Smooth muscle cell (in vitro differentiated cells): ENCODE measurements at regions not wholly inside any gene's neighbourhood (a gene's known extent, or its start where the extent isn't known, plus 50 kb on each side); places are given as distances from the start of the nearest gene placed in this dataset.

Experiments used
- DNase-seq: peaks from one replicate; lab custom pipeline; 2025; ENCODE audit not compliant: unreplicated experiment; lab: John Stamatoyannopoulos, UW
- H2AFZ ChIP-seq: fragments of 200-600 bp; sonication (generic); 2 replicates; pipeline ENCODE4 v1.6.0; 2016; ENCODE audit warnings: antibody characterized with exemption, low read depth, mild to moderate bottlenecking
- H3F3A ChIP-seq: fragments of 200-600 bp; sonication (generic); 2 replicates; pipeline ENCODE4 v1.6.0; 2017; ENCODE audit warnings: antibody characterized with exemption, low read depth
- H3K27ac ChIP-seq: fragments of 200-600 bp; sonication (generic); 2 replicates; pipeline ENCODE4 v1.5.1; 2016; ENCODE audit warnings: low read depth, mild to moderate bottlenecking
- H3K27me3 ChIP-seq: fragments of 200-600 bp; sonication (generic); 2 replicates; pipeline ENCODE4 v1.6.1; 2016; ENCODE audit warnings: low read depth, mild to moderate bottlenecking
- H3K36me3 ChIP-seq: fragments of 200-600 bp; sonication (generic); 2 replicates; pipeline ENCODE4 v1.5.1; 2016; ENCODE audit warnings: low read depth
- H3K4me1 ChIP-seq: fragments of 200-600 bp; sonication (generic); 2 replicates; pipeline ENCODE4 v1.5.1; 2016; ENCODE audit warnings: low read depth
- H3K4me2 ChIP-seq: fragments of 200-600 bp; sonication (generic); 2 replicates; pipeline ENCODE4 v1.6.0; 2016; ENCODE audit warnings: mild to moderate bottlenecking
- H3K4me3 ChIP-seq: fragments of 200-600 bp; sonication (generic); 2 replicates; pipeline ENCODE4 v1.5.1; 2016; ENCODE audit warnings: mild to moderate bottlenecking
- H3K79me2 ChIP-seq: fragments of 200-600 bp; sonication (generic); 2 replicates; pipeline ENCODE4 v1.6.0; 2016; ENCODE audit warnings: low read depth, mild to moderate bottlenecking
- H3K9ac ChIP-seq: fragments of 200-600 bp; sonication (generic); 2 replicates; pipeline ENCODE4 v1.6.0; 2016; ENCODE audit warnings: low read depth
- H3K9me3 ChIP-seq: fragments of 200-600 bp; sonication (generic); replicated peaks from 2 replicates; pipeline ENCODE4 v1.5.1; 2016; ENCODE audit warnings: low read depth
- H4K20me1 ChIP-seq: fragments of 200-600 bp; sonication (generic); 2 replicates; pipeline ENCODE4 v1.6.0; 2016; ENCODE audit warnings: low read depth
- whole genome bisulfite sequencing: methylation state at CpG from one replicate; pipeline ENCODE4 v1.1.7; 2016; ENCODE audit warnings: low lambda C conversion rate; 5-methylcytosine and 5-hydroxymethylcytosine counted together
- TF ChIP-seq, protein P1 (sequence below): fragments of 200-600 bp; sonication (generic); IDR thresholded peaks from 2 replicates; pipeline ENCODE4 v1.5.1; 2017; ENCODE audit warnings: borderline replicate concordance, mild to moderate bottlenecking, antibody characterized with exemption; ENCODE audit not compliant: insufficient read depth, poor library complexity, severe bottlenecking

DNA sequence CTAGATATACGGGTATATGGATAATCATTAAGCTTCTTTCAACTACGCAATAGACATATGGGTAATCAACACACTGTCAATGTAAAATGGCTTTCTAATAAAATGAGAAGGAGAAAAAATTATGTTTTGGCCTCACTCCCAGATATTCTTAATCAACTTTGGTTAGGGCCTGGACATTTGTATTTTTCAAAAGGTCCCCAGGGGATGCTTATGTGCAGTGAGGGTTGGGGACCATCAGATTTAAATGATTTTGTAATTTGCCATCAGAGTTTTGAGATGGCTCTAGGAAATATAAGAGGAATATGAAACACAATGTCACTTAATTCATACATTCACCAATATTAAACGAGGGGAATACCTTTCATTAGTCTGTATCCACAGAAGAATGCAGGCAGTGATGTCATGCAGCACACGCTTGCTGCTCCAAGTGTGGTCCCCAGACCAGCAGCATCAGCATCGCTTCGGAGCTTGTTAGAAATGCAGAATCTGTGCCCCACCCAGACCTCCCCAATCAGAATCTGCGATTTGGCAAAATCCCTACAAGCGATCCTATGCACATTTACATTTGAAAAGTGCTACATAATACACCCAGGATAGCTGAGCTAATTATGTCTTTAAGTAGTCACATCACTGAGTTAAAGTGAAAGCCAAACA lies 75.1 kb downstream of the INHBA start:
- H3K4me1 ChIP-seq: peaks cover 5% of the 10 kb centered on the region
- no peak overlapping the region for H3K9ac ChIP-seq
- no peaks in the 10 kb centered on the region for H3K79me2 ChIP-seq
- TF ChIP-seq, protein P1, sequence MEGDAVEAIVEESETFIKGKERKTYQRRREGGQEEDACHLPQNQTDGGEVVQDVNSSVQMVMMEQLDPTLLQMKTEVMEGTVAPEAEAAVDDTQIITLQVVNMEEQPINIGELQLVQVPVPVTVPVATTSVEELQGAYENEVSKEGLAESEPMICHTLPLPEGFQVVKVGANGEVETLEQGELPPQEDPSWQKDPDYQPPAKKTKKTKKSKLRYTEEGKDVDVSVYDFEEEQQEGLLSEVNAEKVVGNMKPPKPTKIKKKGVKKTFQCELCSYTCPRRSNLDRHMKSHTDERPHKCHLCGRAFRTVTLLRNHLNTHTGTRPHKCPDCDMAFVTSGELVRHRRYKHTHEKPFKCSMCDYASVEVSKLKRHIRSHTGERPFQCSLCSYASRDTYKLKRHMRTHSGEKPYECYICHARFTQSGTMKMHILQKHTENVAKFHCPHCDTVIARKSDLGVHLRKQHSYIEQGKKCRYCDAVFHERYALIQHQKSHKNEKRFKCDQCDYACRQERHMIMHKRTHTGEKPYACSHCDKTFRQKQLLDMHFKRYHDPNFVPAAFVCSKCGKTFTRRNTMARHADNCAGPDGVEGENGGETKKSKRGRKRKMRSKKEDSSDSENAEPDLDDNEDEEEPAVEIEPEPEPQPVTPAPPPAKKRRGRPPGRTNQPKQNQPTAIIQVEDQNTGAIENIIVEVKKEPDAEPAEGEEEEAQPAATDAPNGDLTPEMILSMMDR: no peak
- no peak for DNase-seq
- H2AFZ ChIP-seq: no peak overlapping the region
- H3K9me3 ChIP-seq: no peaks in the 10 kb centered on the region
- no peaks in the 10 kb centered on the region for H4K20me1 ChIP-seq
- no peak overlapping the region for H3K27ac ChIP-seq
- H3K27me3 ChIP-seq: no peaks in the 10 kb centered on the region
- peaks cover 4% of the 10 kb centered on the region for H3F3A ChIP-seq
- no peak overlapping the region for H3K4me3 ChIP-seq
- H3K4me2 ChIP-seq: no peak overlapping the region
- H3K36me3 ChIP-seq: no peaks in the 10 kb centered on the region
- 59% methylated on average over 8 of the region's 8 CpGs for whole genome bisulfite sequencing

DNA sequence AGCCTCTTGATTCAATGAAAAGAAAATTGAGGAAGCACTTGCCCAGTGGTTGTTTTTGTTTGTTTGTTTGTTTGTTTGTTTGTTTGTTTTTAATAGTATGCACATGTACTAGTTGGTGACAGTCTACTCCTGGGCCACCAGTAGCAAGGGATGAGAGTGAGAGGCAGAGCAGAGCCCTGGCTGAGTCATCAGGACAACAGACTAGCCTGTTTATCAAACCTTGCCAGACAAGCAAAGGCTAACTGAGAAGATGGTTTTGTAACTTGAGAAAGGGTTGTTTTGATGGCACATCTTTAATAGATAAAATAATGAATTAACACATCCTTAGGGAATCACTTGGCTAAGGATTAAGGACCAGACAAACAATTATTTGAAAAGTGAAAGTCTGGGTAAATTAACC lies 78.1 kb downstream of the INHBA start:
- Histone ChIP-seq H3K27ac (no peak overlapping the region), H4K20me1 (no peaks in the 10 kb centered on the region), H3K36me3 (no peaks in the 10 kb centered on the region), H2AFZ (no peak overlapping the region), H3F3A (peaks cover 4% of the 10 kb centered on the region), H3K27me3 (no peaks in the 10 kb centered on the region), H3K79me2 (no peaks in the 10 kb centered on the region), H3K4me1 (peaks cover 5% of the 10 kb centered on the region), H3K9ac (no peak overlapping the region), H3K4me2 (no peak overlapping the region), H3K4me3 (no peak overlapping the region), H3K9me3 (no peaks in the 10 kb centered on the region)
- DNase-seq: no peak
- TF ChIP-seq, protein P1: no peak

DNA sequence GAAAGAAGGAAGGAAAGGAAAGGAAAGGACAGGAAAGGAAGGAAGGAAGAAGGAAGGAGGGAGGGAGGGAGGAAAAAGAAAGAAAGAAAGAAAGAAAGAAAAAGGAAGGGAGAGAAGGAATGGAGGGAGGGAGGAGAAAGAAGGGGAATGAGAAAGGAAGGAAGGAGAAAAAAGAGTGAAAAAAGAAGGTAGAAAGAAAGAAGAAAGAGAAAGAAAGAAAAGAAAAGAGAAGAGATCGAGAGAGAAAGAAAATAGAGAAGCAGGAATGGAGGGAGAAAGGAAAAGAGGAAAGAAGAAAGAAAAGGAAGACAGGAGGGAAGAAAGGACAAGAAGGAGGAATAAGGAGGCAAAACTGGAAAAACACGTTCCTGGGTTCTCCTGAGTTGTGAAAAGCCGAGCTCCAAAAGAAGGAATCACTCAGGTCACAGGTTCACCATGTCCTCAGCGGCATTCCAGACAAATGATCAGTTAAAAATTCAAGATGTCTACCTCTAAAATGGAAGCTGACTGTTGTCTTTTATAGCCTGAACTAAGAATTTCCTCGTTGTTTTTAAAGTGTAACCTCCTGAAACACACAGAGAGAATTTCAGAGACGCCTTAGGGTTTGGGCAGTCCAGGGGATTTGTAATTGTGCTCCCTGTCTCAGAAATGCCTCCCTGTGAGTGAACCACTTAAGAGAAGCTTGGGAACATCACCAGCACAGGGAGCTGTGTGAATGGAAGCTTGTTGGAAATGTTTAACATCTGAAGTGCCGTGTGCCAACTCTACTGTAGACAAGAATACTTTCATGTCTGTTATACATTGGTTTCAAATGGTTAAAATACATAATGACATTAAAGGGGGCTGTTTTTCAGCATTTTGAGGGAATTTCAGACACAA lies 80.7 kb downstream of the INHBA start:
- H4K20me1 ChIP-seq: no peaks in the 10 kb centered on the region
- H3K27ac ChIP-seq: no peak overlapping the region
- no peak overlapping the region for H2AFZ ChIP-seq
- H3K9me3 ChIP-seq: no peaks in the 10 kb centered on the region
- H3F3A ChIP-seq: peaks cover 4% of the 10 kb centered on the region
- H3K4me1 ChIP-seq: peaks cover 5% of the 10 kb centered on the region
- no peak overlapping the region for H3K4me2 ChIP-seq
- H3K36me3 ChIP-seq: no peaks in the 10 kb centered on the region
- no peak overlapping the region for H3K4me3 ChIP-seq
- WGBS: 84% methylated on average over 7 of the region's 7 CpGs
- H3K79me2 ChIP-seq: no peaks in the 10 kb centered on the region
- H3K9ac ChIP-seq: no peak overlapping the region
- TF ChIP-seq, protein P1: no peak
- no peaks in the 10 kb centered on the region for H3K27me3 ChIP-seq
- DNase-seq: no peak
